Skeletal muscle tissue (tissue), 3 donors: ENCODE measurements at regions not wholly inside any gene's neighbourhood (a gene's known extent, or its start where the extent isn't known, plus 50 kb on each side); places are given as distances from the start of the nearest gene placed in this dataset.
"Not testable (repeated sequence)": the region's sequence is repeated elsewhere in the genome, so short reads cannot be mapped to it uniquely, and the experiment has no call there.

ENCODE experiments used
- H3K27ac ChIP-seq: one replicate; pipeline ENCODE4 v1.7.0; 2013; ENCODE audit warnings: mild to moderate bottlenecking, low read depth, low read length, inconsistent platforms
- H3K27me3 ChIP-seq, 3 donors: one replicate each; pipeline ENCODE4 v1.7.0; 2013; ENCODE audit warnings: low read length in 3 of 3; ENCODE audit not compliant: control insufficient read depth in 3 of 3, insufficient read depth in 3 of 3
- H3K36me3 ChIP-seq, 3 donors: one replicate each; pipeline ENCODE4 v1.7.0; 2013; ENCODE audit warnings: low read length in 3 of 3; ENCODE audit not compliant: control insufficient read depth in 3 of 3, insufficient read depth in 3 of 3
- H3K4me1 ChIP-seq, 3 donors: one replicate each; pipeline ENCODE4 v1.7.0; 2013; ENCODE audit warnings: low read length in 3 of 3, mild to moderate bottlenecking in 3 of 3; ENCODE audit not compliant: control insufficient read depth in 3 of 3, insufficient read depth in 3 of 3
- H3K4me3 ChIP-seq, 3 donors: one replicate each; pipeline ENCODE4 v1.7.0; 2013; ENCODE audit warnings: low read length in 3 of 3
- H3K9ac ChIP-seq, 3 donors: one replicate each; pipeline ENCODE4 v1.7.0; 2013; ENCODE audit warnings: low read length in 3 of 3, mild to moderate bottlenecking in 3 of 3, moderate library complexity in 2 of 3, low read depth in 1 of 3
- H3K9me3 ChIP-seq, 3 donors: one replicate each; pipeline ENCODE4 v1.7.0; 2013; ENCODE audit warnings: low read length in 3 of 3; ENCODE audit not compliant: control insufficient read depth in 3 of 3
- donor health status: Osteomylitis.

- H3K27ac ChIP-seq = no peak overlapping the region
- no peak overlapping the region for H3K4me3 ChIP-seq
- H3K36me3 ChIP-seq = no peaks in the 10 kb centered on the region
- no peaks in the 10 kb centered on the region for H3K27me3 ChIP-seq
- H3K4me1 ChIP-seq = no peaks in the 10 kb centered on the region
- peaks cover 0 to 2% (median 0%) of the 10 kb centered on the region in 3 donors for H3K9me3 ChIP-seq
- H3K9ac ChIP-seq = no peak overlapping the region
These were observed 202.3 kb upstream of the PITRM1 start for GRCh38 chr10:3374914-3375313.

GRCh38 chr10:3373374-3374027 lies 200.9 kb upstream of the PITRM1 start:
- not testable (repeated sequence) for H3K27ac ChIP-seq, H3K36me3 ChIP-seq, H3K9ac ChIP-seq, H3K27me3 ChIP-seq, H3K9me3 ChIP-seq, H3K4me3 ChIP-seq, H3K4me1 ChIP-seq

- Histone ChIP-seq H3K9me3 (no peaks in the 10 kb centered on the region), H3K9ac (no peak overlapping the region), H3K27me3 (no peaks in the 10 kb centered on the region), H3K36me3 (no peaks in the 10 kb centered on the region), H3K4me3 (no peak overlapping the region), H3K27ac (no peak overlapping the region), H3K4me1 (no peaks in the 10 kb centered on the region)
These were observed 199.7 kb upstream of the PITRM1 start for GRCh38 chr10:3372281-3372680.

- H3K9ac ChIP-seq, H3K9me3 ChIP-seq, H3K36me3 ChIP-seq, H3K4me3 ChIP-seq, H3K4me1 ChIP-seq, H3K27me3 ChIP-seq, H3K27ac ChIP-seq: not testable (repeated sequence)
These were observed 199.0 kb upstream of the PITRM1 start for GRCh38 chr10:3371624-3372023.

- H3K4me1 ChIP-seq = no peaks in the 10 kb centered on the region
- H3K9me3 ChIP-seq = no peaks in the 10 kb centered on the region
- no peaks in the 10 kb centered on the region for H3K36me3 ChIP-seq
- H3K4me3 ChIP-seq = no peak overlapping the region
- H3K27me3 ChIP-seq = no peaks in the 10 kb centered on the region
- H3K9ac ChIP-seq = no peak overlapping the region
- no peak overlapping the region for H3K27ac ChIP-seq
These were observed 194.3 kb upstream of the PITRM1 start for GRCh38 chr10:3366735-3367405.

- Histone ChIP-seq H3K36me3 (no peaks in the 10 kb centered on the region), H3K27me3 (no peaks in the 10 kb centered on the region), H3K4me3 (no peak overlapping the region), H3K9ac (no peak overlapping the region), H3K4me1 (no peaks in the 10 kb centered on the region), H3K27ac (no peak overlapping the region), H3K9me3 (no peaks in the 10 kb centered on the region)
These were observed 193.5 kb upstream of the PITRM1 start for GRCh38 chr10:3366043-3366442.

GRCh38 chr10:3365630-3366029 lies 193.0 kb upstream of the PITRM1 start:
- Histone ChIP-seq H3K9ac (no peak overlapping the region), H3K27me3 (no peaks in the 10 kb centered on the region), H3K27ac (no peak overlapping the region), H3K4me3 (no peak overlapping the region), H3K4me1 (no peaks in the 10 kb centered on the region), H3K9me3 (no peaks in the 10 kb centered on the region), H3K36me3 (no peaks in the 10 kb centered on the region)

GRCh38 chr10:3364768-3365480 lies 192.3 kb upstream of the PITRM1 start:
- Histone ChIP-seq H3K27ac (no peak overlapping the region), H3K36me3 (no peaks in the 10 kb centered on the region), H3K4me3 (no peak overlapping the region), H3K9ac (no peak overlapping the region), H3K27me3 (no peaks in the 10 kb centered on the region), H3K9me3 (no peaks in the 10 kb centered on the region), H3K4me1 (no peaks in the 10 kb centered on the region)

GRCh38 chr10:3363311-3364045 lies 190.9 kb upstream of the PITRM1 start:
- Histone ChIP-seq H3K36me3 (no peaks in the 10 kb centered on the region), H3K9ac (no peak overlapping the region), H3K9me3 (no peaks in the 10 kb centered on the region), H3K4me1 (no peaks in the 10 kb centered on the region), H3K27ac (no peak overlapping the region), H3K27me3 (no peaks in the 10 kb centered on the region), H3K4me3 (no peak overlapping the region)

GRCh38 chr10:3362394-3362793 lies 189.8 kb upstream of the PITRM1 start:
- Histone ChIP-seq H3K9ac (no peak overlapping the region), H3K4me3 (no peak overlapping the region), H3K4me1 (no peaks in the 10 kb centered on the region), H3K27me3 (no peaks in the 10 kb centered on the region), H3K36me3 (no peaks in the 10 kb centered on the region), H3K9me3 (no peaks in the 10 kb centered on the region), H3K27ac (no peak overlapping the region)
